Sciatic nerve (tissue), 2 donors: ENCODE measurements at regions not wholly inside any gene's neighbourhood (a gene's known extent, or its start where the extent isn't known, plus 50 kb on each side); places are given as distances from the start of the nearest gene placed in this dataset.
"Not testable (repeated sequence)": the region's sequence is repeated elsewhere in the genome, so short reads cannot be mapped to it uniquely, and the experiment has no call there.

ENCODE experiments used
- ATAC-seq: fragments of 200-7000 bp; cut with Tn5 transposase; one replicate; pipeline ENCODE4 v1.9.1; 2020; ENCODE audit warnings: mild to moderate bottlenecking, moderate library complexity
- DNase-seq: peaks from one replicate; pipeline ENCODE4 v3.0.0-alpha.2; 2020; ENCODE audit warnings: low spot score
- intact Hi-C: fragments of 100-400 bp; cut with DNase I; formaldehyde crosslinking; loops from one replicate; pipeline ENCODE4 v1.14.2; 2022
- donor health status: DM: no; HTN: no; CAD: no.
- donor health status: DM: no; HTN: no; CAD: no.

- DNase-seq = no peak
- intact Hi-C loops = no loop called here
- no peak for ATAC-seq
These were observed 149.3 kb downstream of the TRIM27 start for GRCh38 chr6:28774292-28775051.

DNA sequence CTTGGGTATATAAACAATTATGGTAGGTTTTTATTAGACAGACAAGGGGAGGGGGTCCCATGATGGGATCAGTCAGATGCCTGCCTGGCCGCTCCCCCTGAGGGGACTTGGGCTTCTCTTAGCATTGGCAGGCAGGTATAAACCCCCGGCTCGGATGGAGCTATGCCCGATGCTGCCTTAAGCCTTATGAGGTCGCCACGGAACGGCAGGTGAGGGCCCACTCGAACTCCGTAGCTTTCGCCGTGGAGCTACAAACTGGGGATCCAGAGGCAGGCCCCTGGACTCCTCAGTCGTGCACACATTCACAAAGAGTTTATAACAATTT is 148.8 kb downstream of the TRIM27 start:
- intact Hi-C loops = no loop called here
- DNase-seq = no peak

DNA sequence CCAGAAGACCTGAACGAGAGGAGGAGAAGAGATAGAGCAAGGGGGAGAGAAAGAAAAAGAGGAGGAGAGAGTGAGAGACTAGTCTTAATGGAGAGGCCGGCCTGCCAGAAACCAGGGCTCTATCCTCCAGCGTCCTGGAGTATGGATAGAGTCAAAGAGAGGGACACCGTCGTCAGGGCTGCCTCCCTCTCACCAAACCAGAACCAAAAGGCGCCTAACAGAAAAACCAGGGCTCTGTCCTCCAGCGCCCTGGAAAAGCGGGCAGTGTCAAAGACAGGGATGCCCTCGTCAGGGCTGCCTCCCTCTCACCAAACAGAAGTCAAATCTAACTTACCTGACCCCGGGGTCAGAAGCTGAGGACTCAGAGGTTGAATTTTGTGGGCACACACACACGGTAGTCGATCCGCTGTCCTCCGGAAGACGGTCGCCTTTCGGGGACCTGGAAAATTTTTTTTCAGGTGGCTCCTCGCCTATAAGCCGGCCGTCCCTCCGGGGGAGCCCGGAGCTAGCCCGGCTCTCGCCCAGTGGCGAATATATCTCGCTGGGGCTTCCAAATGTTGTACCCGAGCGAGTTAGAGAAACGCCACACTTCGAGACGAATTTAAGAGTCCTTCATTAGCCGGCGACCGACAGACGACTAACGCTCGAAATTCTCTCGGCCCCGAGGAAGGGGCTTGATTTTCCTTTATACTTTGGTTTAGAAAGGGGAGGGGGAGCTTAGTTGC is 148.2 kb downstream of the TRIM27 start:
- DNase-seq (no peak), ATAC-seq (no peak)
- intact Hi-C loops = no loop called here

More for the DNA sequence above, 148.8 kb downstream of the TRIM27 start:
- ATAC-seq = no peak

DNA sequence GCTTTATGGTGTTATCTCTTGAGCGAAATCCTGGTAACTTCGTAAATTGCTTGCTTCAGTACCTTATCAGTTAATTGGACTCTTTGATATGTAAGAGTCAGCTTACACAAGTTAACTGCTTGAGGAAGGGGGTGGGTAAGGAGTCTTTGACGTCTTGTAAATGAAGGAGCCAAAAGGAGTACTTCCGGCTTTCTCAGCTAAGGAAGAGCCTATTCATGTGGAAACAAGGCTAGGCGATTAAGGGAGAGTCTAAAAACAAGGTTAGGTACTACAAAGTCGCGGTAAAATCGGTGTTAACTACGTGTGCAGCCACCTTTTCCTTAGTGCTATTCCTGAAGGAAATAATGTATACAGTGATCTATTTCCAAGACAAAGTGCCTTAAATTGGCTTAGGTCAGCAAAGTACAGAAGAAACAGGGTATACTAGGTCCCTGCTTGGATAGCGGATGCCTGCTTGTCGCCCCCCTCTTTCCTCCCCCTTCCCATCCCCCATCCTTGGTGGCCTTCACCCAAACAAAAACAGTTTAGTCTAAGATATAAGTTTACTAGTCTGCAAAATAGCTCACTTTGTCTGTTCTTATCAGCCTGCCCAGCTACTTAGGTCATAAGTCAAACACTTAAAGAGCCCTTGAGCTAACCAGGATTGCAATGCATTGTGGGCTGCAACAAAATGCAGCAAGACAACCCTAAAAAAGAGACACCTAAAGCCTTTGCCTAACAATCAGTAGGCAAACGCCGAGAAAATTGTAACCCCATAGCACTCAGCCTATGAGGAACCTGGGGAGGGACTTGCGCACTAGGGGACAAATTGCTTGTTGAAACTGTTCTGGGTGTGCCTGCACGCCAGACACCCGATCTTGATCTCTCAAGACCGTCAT is 147.3 kb downstream of the TRIM27 start:
- DNase-seq (no peak), ATAC-seq (no peak)
- intact Hi-C loops = no loop called here

DNA sequence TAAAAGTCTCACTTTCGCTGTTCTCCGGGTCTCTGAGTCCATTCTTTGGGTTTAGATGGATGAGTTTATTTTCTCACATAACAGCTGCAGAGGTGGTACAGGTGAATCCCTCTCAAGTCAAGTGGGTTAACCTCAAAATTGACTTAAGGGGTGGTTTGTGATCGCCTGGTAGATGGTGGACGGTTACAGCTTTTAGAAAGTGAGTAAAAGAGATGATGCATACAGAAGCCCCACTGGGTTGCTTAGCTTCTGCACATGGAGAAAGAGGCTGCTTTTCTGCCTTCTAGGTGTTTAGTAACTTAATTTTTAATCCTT is 146.7 kb downstream of the TRIM27 start:
- ATAC-seq = no peak
- no peak for DNase-seq
- intact Hi-C loops = no loop called here

DNA sequence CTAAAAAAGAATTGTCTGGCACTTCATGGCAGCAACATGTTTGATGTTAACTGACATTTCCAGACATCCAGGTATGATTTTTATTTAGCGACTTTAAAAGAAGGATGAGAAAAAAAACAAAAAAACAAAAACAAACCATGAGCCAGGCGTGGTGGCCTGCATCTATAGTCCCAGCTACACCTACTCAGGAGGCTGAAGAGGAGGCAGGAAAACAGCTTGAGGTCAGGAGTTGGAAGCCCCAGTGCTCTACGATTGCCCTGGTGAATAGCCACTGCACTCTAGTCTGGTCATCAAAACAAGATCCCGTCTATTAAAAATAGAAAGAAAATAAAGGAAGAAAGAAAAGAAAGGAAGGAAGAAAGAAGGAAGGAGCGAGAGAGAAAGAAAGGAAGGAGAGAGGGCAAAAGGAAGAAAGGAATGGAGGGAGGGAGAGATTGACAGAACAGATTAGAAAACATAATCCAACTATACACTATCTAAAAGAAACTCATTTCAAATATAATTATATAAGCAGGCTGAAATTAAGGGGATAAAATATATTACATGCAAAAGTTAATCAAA is 141.6 kb downstream of the TRIM27 start:
- ATAC-seq (no peak), DNase-seq (no peak)
- intact Hi-C loops = no loop called here

DNA sequence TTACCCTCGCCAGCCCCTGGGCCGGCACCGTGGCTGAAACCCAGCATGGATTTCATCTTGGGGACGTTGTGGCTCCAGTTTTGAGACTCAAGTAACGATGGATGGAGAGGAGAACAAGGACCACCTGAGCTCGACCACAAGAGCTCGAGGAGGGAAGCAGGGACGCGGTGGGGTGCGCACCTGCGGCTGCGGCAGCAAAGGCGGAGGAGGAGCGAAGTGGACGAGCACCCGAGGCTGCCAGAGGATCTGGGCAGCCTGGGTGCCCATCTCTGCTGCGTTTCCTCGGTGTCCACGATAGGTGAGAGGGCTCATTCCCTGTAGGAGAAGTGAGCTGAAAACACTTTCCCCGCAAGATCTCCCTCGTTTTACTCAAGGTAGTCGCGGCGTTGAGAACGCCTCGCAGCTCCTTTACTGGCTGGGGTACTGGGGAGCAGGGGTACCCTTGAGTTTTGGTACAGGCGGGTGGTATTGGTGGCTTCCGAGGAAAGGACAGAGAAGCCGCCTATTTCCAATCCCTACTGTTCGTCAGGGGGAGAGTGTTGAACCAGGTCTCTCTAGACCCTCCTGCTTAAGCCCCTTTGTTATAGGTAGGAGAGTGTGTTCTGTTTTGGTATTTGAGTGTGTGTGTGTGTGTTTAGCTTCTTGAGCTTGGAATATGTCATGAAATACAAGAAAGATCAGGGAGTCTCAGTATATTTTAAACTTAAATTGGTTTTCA is 137.7 kb downstream of the TRIM27 start:
- ATAC-seq (no peak), DNase-seq (no peak)
- intact Hi-C loops = no loop called here

GRCh38 chr6:28789553-28790083 is 134.2 kb downstream of the TRIM27 start:
- intact Hi-C loops = no loop called here
- DNase-seq = no peak
- no peak for ATAC-seq

- DNase-seq (no peak), ATAC-seq (no peak)
- intact Hi-C loops = no loop called here
These were observed 132.8 kb downstream of the TRIM27 start for GRCh38 chr6:28791002-28791383.

GRCh38 chr6:28794175-28795002 is 129.4 kb downstream of the TRIM27 start:
- ATAC-seq (no peak), DNase-seq (no peak)
- intact Hi-C loops = no loop called here

GRCh38 chr6:28800647-28801046 is 123.1 kb downstream of the TRIM27 start:
- DNase-seq, ATAC-seq, intact Hi-C loops: not testable (repeated sequence)

GRCh38 chr6:28802417-28803336 is 121.1 kb downstream of the TRIM27 start:
- DNase-seq = no peak
- ATAC-seq = no peak
- intact Hi-C loops = no loop called here

- DNase-seq = no peak
- ATAC-seq = no peak
- intact Hi-C loops = no loop called here
These were observed 120.5 kb downstream of the TRIM27 start for GRCh38 chr6:28803337-28803709.

DNA sequence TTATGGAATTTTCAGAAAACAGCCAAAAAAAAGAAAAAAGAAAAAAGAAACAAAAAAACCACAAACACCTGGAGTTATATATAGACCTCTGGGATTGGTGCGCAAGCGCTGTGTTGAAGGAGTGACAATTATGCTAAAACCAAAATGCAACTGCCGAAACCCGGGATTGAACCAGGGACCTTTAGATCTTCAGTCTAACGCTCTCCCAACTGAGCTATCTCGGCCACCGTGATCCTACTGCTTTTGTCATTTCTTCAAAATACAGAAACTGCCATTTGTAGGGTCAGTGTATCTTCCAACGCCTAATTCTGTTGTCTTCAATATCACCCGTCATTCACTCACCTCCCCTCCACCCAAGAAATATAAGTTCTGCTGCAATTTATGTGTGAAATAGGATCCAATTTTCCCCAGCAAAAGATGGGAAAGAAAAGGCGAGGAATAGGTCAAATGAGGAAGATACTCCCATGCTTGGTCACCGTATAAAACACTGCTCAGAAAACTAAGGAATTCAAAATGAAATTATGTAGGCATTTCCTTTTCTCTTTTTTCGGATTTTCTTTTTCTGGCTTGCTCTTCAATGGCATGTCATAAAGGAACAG is 116.0 kb downstream of the TRIM27 start:
- intact Hi-C loops = no loop called here
- ATAC-seq = no peak
- DNase-seq = no peak

DNA sequence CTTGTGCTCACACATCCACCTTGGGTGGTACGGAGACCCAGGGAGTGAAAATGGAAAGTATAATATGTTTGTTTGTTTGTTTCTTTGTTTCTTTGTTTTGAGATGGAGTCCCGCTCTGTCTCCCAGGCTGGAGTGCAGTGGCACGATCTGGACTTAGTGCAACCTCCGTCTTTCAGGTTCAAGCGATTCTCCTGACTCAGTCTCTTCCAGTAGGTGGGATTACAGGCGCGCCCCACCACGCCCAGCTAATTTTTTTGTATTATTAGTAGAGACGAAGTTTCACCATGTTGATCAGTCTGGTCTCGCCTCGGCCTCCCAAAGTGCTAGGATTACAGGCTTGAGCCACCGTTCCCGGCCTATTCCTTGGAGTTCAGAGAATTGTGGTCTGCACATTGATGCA is 115.4 kb downstream of the TRIM27 start:
- ATAC-seq = no peak
- intact Hi-C loops = no loop called here
- no peak for DNase-seq

- DNase-seq (no peak), ATAC-seq (no peak)
- intact Hi-C loops = no loop called here
These were observed 113.7 kb downstream of the TRIM27 start for GRCh38 chr6:28809947-28810658.
